WTC11 (cell line): ENCODE measurements at regions not wholly inside any gene's neighbourhood (a gene's known extent, or its start where the extent isn't known, plus 50 kb on each side); places are given as distances from the start of the nearest gene placed in this dataset.

Experiments
- ATAC-seq: fragments of 200-7000 bp; cut with Tn5 transposase; 2 replicates; pipeline ENCODE4 v1.10.0; 2021; ENCODE audit warnings: mild to moderate bottlenecking, moderate library complexity
- CTCF ChIA-PET: fragments of 300-600 bp; sonication (Branson Sonifier 250); formaldehyde crosslinking; loops from one replicate; lab custom pipeline; 2021; ENCODE audit warnings: antibody characterized with exemption; lab: Charles Lee
- POLR2A ChIA-PET: fragments of 350-600 bp; sonication (Branson Sonifier 250); formaldehyde crosslinking; loops from one replicate; lab custom pipeline; 2021; ENCODE audit warnings: antibody characterized with exemption; lab: Charles Lee
- DNase-seq: peaks from one replicate; pipeline ENCODE4 v3.0.0; 2021; ENCODE audit warnings: low spot score
- H3K27ac Mint-ChIP-seq: 2 replicates; pipeline ENCODE4 v1.8.0; 2021; ENCODE audit warnings: mixed read lengths
- H3K27me3 Mint-ChIP-seq: 2 replicates; pipeline ENCODE4 v1.8.0; 2021; ENCODE audit warnings: low read depth, mild to moderate bottlenecking, moderate library complexity, mixed read lengths
- H3K36me3 Mint-ChIP-seq: 2 replicates; pipeline ENCODE4 v1.8.0; 2021; ENCODE audit warnings: mixed read lengths
- H3K4me1 Mint-ChIP-seq: 2 replicates; pipeline ENCODE4 v1.8.0; 2022; ENCODE audit warnings: mixed read lengths
- H3K4me3 Mint-ChIP-seq: 2 replicates; pipeline ENCODE4 v1.8.0; 2021; ENCODE audit warnings: mild to moderate bottlenecking, moderate library complexity, mixed read lengths
- H3K9me3 Mint-ChIP-seq: 2 replicates; pipeline ENCODE4 v1.8.0; 2021; ENCODE audit warnings: mixed read lengths
- CREB1 ChIP-seq: sonication (generic); formaldehyde crosslinking; IDR thresholded peaks from 2 replicates; pipeline ENCODE4 v1.8.0; 2023; ENCODE audit warnings: mild to moderate bottlenecking, missing genetic modification reagents
- CREM ChIP-seq: sonication (generic); formaldehyde crosslinking; IDR thresholded peaks from 2 replicates; pipeline ENCODE4 v1.8.1; 2022; ENCODE audit warnings: mild to moderate bottlenecking, missing genetic modification reagents, moderate library complexity
- EMX1 ChIP-seq: fragments of 250-450 bp; sonication (Bioruptor Pico); IDR thresholded peaks from 2 replicates; pipeline ENCODE4 v1.8.0; 2021; ENCODE audit warnings: mild to moderate bottlenecking
- HMGA2 ChIP-seq: fragments of 250-450 bp; sonication (Bioruptor Pico); IDR thresholded peaks from 2 replicates; pipeline ENCODE4 v1.4.0; 2021; ENCODE audit warnings: mild to moderate bottlenecking, moderate library complexity
- PRRX2 ChIP-seq: fragments of 250-450 bp; sonication (Bioruptor Pico); IDR thresholded peaks from 2 replicates; pipeline ENCODE4 v1.8.0; 2021; ENCODE audit warnings: mild to moderate bottlenecking
- TEAD1 ChIP-seq: sonication (generic); formaldehyde crosslinking; IDR thresholded peaks from 2 replicates; pipeline ENCODE4 v1.8.0; 2022; ENCODE audit warnings: mild to moderate bottlenecking, missing genetic modification reagents
- TF ChIP-seq, protein P1 (sequence below): sonication (generic); formaldehyde crosslinking; IDR thresholded peaks from 2 replicates; pipeline ENCODE4 v1.8.1; 2023; ENCODE audit warnings: mild to moderate bottlenecking, moderate library complexity, missing genetic modification reagents
- TF ChIP-seq, protein P2 (sequence below): fragments of 200-600 bp; IDR thresholded peaks from 2 replicates; pipeline ENCODE4 v1.8.0; 2022; ENCODE audit warnings: antibody characterized with exemption
- TF ChIP-seq, protein P3 (sequence below): fragments of 250-450 bp; sonication (Bioruptor Pico); conservative IDR thresholded peaks from 2 replicates; pipeline ENCODE4 v1.9.0; 2021; ENCODE audit warnings: mild to moderate bottlenecking
- TF ChIP-seq, protein P4 (sequence below): sonication (generic); formaldehyde crosslinking; IDR thresholded peaks from 2 replicates; pipeline ENCODE4 v1.8.1; 2023; ENCODE audit warnings: mild to moderate bottlenecking, missing genetic modification reagents, borderline replicate concordance
- TF ChIP-seq, protein P5 (sequence below): sonication (generic); formaldehyde crosslinking; IDR thresholded peaks from 2 replicates; pipeline ENCODE4 v1.8.1; 2022; ENCODE audit warnings: low read depth, mild to moderate bottlenecking, moderate library complexity, missing genetic modification reagents, borderline replicate concordance
- TF ChIP-seq, protein P6 (sequence below): fragments of 250-450 bp; sonication (Bioruptor Pico); IDR thresholded peaks from 2 replicates; pipeline ENCODE4 v1.9.0; 2021; ENCODE audit warnings: mild to moderate bottlenecking, borderline replicate concordance

DNA sequence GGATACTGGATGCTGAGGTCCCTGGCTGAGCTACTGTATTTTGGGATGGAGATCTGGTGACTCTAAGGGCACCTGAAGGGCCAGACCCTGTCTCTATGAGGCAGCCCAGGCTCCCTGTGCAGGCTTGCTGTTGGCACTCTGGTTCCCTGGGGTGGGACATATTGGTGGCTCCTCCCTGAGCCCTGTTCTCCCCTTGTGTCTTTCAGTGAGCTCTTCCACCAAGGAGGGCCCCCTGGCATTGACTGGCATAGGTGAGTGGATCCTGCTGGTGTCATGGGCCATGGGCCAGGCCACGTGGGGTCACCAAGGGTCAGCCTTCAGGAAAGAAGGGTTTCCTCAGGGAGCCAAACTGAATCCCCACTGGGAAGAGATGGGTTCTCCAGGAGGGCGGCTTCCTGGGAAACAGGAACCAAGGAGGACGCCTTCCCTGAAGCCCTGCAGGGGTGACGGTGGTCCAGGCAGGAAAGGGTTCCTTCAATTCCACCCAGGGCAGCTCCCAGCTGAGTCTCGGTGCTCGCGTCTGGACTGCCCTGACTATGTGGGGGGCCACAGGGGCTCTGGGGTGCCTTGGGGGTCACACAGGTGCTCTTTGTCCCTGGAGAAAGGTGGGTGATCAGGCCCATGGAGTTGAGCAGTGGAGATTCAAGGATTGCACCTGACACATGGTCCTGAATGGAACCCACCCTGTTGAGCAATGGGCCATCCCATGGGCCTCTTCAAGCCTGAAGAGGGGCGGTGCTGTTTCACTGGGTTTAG, 220.4 kb downstream of the SNRPN start:
- Mint-ChIP-seq H3K36me3 (peaks cover 62% of the 10 kb centered on the region), H3K4me1 (no peaks in the 10 kb centered on the region), H3K27me3 (peaks cover 12% of the 10 kb centered on the region), H3K27ac (no peak overlapping the region), H3K4me3 (no peak overlapping the region), H3K9me3 (peaks cover 60% of the 10 kb centered on the region)
- DNase-seq (peak; percentile 3), ATAC-seq (no peak)
- POLR2A ChIA-PET: no interaction called here
- TF ChIP-seq, protein P1, sequence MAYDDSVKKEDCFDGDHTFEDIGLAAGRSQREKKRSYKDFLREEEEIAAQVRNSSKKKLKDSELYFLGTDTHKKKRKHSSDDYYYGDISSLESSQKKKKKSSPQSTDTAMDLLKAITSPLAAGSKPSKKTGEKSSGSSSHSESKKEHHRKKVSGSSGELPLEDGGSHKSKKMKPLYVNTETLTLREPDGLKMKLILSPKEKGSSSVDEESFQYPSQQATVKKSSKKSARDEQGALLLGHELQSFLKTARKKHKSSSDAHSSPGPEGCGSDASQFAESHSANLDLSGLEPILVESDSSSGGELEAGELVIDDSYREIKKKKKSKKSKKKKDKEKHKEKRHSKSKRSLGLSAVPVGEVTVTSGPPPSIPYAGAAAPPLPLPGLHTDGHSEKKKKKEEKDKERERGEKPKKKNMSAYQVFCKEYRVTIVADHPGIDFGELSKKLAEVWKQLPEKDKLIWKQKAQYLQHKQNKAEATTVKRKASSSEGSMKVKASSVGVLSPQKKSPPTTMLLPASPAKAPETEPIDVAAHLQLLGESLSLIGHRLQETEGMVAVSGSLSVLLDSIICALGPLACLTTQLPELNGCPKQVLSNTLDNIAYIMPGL (CRISPR knock-in tag): no peak
- TF ChIP-seq, protein P2, sequence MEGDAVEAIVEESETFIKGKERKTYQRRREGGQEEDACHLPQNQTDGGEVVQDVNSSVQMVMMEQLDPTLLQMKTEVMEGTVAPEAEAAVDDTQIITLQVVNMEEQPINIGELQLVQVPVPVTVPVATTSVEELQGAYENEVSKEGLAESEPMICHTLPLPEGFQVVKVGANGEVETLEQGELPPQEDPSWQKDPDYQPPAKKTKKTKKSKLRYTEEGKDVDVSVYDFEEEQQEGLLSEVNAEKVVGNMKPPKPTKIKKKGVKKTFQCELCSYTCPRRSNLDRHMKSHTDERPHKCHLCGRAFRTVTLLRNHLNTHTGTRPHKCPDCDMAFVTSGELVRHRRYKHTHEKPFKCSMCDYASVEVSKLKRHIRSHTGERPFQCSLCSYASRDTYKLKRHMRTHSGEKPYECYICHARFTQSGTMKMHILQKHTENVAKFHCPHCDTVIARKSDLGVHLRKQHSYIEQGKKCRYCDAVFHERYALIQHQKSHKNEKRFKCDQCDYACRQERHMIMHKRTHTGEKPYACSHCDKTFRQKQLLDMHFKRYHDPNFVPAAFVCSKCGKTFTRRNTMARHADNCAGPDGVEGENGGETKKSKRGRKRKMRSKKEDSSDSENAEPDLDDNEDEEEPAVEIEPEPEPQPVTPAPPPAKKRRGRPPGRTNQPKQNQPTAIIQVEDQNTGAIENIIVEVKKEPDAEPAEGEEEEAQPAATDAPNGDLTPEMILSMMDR: no peak
- TF ChIP-seq, protein P3, sequence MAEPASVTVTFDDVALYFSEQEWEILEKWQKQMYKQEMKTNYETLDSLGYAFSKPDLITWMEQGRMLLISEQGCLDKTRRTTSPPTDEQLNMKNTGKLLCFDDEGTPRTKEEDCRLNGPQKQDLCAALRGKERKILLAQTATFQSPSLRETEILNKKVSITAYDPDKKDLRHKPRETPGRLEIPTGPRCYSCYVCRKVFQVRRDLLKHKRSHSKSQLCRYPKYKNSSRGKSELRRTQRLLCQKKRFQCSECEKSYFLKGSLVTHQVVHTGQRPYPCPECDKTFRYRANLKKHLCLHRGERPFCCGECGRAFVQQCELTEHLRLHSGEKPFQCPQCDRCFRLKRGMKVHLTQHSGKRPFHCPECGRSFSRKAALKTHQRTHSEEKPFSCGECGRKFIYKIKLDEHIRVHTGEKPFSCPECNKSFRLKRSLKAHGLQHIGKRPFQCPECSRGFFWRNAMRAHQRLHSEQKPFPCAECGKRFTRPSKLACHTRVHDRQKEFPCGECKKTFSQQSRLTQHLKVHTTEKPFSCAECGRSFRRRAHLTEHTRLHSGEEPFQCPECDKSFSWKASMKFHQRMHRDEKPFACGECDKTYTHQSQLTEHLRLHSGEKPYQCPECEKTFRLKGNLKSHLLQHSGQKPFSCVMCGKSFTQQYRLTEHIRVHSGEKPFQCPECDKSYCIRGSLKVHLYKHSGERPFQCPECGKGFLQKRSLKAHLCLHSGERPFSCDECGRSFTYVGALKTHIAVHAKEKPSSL (CRISPR knock-in tag): no peak
- no peak for TF ChIP-seq HMGA2
- no peak for TF ChIP-seq CREM
- no peak for TF ChIP-seq PRRX2
- no peak for TF ChIP-seq CREB1 (CRISPR knock-in tag)
- TF ChIP-seq, protein P4, sequence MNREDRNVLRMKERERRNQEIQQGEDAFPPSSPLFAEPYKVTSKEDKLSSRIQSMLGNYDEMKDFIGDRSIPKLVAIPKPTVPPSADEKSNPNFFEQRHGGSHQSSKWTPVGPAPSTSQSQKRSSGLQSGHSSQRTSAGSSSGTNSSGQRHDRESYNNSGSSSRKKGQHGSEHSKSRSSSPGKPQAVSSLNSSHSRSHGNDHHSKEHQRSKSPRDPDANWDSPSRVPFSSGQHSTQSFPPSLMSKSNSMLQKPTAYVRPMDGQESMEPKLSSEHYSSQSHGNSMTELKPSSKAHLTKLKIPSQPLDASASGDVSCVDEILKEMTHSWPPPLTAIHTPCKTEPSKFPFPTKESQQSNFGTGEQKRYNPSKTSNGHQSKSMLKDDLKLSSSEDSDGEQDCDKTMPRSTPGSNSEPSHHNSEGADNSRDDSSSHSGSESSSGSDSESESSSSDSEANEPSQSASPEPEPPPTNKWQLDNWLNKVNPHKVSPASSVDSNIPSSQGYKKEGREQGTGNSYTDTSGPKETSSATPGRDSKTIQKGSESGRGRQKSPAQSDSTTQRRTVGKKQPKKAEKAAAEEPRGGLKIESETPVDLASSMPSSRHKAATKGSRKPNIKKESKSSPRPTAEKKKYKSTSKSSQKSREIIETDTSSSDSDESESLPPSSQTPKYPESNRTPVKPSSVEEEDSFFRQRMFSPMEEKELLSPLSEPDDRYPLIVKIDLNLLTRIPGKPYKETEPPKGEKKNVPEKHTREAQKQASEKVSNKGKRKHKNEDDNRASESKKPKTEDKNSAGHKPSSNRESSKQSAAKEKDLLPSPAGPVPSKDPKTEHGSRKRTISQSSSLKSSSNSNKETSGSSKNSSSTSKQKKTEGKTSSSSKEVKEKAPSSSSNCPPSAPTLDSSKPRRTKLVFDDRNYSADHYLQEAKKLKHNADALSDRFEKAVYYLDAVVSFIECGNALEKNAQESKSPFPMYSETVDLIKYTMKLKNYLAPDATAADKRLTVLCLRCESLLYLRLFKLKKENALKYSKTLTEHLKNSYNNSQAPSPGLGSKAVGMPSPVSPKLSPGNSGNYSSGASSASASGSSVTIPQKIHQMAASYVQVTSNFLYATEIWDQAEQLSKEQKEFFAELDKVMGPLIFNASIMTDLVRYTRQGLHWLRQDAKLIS (CRISPR knock-in tag): no peak
- TF ChIP-seq, protein P5, sequence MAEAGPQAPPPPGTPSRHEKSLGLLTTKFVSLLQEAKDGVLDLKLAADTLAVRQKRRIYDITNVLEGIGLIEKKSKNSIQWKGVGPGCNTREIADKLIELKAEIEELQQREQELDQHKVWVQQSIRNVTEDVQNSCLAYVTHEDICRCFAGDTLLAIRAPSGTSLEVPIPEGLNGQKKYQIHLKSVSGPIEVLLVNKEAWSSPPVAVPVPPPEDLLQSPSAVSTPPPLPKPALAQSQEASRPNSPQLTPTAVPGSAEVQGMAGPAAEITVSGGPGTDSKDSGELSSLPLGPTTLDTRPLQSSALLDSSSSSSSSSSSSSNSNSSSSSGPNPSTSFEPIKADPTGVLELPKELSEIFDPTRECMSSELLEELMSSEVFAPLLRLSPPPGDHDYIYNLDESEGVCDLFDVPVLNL (CRISPR knock-in tag): no peak
- TF ChIP-seq, protein P6, sequence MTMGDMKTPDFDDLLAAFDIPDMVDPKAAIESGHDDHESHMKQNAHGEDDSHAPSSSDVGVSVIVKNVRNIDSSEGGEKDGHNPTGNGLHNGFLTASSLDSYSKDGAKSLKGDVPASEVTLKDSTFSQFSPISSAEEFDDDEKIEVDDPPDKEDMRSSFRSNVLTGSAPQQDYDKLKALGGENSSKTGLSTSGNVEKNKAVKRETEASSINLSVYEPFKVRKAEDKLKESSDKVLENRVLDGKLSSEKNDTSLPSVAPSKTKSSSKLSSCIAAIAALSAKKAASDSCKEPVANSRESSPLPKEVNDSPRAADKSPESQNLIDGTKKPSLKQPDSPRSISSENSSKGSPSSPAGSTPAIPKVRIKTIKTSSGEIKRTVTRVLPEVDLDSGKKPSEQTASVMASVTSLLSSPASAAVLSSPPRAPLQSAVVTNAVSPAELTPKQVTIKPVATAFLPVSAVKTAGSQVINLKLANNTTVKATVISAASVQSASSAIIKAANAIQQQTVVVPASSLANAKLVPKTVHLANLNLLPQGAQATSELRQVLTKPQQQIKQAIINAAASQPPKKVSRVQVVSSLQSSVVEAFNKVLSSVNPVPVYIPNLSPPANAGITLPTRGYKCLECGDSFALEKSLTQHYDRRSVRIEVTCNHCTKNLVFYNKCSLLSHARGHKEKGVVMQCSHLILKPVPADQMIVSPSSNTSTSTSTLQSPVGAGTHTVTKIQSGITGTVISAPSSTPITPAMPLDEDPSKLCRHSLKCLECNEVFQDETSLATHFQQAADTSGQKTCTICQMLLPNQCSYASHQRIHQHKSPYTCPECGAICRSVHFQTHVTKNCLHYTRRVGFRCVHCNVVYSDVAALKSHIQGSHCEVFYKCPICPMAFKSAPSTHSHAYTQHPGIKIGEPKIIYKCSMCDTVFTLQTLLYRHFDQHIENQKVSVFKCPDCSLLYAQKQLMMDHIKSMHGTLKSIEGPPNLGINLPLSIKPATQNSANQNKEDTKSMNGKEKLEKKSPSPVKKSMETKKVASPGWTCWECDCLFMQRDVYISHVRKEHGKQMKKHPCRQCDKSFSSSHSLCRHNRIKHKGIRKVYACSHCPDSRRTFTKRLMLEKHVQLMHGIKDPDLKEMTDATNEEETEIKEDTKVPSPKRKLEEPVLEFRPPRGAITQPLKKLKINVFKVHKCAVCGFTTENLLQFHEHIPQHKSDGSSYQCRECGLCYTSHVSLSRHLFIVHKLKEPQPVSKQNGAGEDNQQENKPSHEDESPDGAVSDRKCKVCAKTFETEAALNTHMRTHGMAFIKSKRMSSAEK (CRISPR knock-in tag): no peak
- no peak for TF ChIP-seq EMX1
- TF ChIP-seq TEAD1 (CRISPR knock-in tag): no peak
- CTCF ChIA-PET: no interaction called here
